ENCODE measurements at regions not wholly inside any gene's neighbourhood (a gene's known extent, or its start where the extent isn't known, plus 50 kb on each side); places are given as distances from the start of the nearest gene placed in this dataset.
"Not testable (repeated sequence)": the region's sequence is repeated elsewhere in the genome, so short reads cannot be mapped to it uniquely, and the experiment has no call there.

DNA sequence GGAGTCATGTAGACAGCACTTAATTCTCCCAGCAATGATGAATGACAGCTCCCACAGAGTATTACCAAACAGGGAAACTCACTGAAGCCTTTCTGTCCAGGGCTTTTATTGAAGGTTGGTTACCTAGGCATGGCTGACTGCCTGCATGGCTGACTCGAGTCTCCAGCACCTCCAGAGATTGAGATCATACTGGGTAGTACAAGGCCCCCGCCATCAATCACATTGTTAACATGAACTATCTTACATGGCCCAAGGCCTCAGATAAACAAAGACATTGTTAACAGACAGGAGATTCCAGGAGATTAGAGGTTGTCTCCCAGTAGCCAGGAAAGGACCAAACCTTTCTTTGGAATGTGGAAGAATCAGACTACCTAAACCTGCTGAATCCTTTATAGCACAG, 128.3 kb upstream of the LSM14A start:
- DNase-seq = no peak

DNA sequence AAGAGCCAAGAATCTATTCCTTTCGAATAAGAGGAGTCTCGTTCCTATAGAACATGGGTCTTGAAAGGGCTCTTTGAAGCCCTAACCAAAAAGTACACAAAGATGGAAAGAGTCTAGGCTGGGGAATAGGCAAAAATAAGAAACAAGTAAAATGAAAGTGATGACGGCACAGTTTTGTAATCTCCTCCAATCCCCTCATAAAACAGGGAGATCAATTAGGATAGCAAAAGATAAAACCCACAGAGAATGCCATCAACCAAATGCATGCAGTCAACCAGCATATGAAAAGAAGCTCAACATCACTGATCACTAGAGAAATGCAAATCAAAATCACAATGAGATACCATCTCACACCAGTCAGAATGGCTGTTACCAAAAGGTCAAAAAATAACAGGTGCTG, 122.4 kb upstream of the LSM14A start:
- DNase-seq = no peak

DNA sequence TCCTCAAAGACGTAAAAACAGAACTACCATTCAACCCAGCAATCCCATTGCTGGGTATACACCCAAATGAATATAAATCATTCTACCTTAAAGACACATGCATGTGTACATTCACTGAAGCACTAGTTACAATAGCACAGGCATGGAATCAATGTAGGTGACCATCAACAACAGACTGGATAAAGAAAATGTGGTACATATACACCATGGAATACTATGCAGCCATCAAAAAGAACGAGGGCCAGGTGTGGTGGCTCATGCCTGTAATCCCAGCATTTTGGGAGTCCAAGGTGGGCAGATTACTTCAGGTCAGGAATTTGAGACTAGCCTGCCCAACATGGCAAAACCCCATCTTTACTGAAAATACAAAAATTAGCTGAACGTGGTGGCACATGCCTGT, 121.9 kb upstream of the LSM14A start:
- not testable (repeated sequence) for DNase-seq

- no peak for DNase-seq
Measured at GRCh38 chr19:34051255-34051654, 121.0 kb upstream of the LSM14A start.

- DNase-seq = no peak
Measured at GRCh38 chr19:34057155-34057554, 115.1 kb upstream of the LSM14A start.

DNA sequence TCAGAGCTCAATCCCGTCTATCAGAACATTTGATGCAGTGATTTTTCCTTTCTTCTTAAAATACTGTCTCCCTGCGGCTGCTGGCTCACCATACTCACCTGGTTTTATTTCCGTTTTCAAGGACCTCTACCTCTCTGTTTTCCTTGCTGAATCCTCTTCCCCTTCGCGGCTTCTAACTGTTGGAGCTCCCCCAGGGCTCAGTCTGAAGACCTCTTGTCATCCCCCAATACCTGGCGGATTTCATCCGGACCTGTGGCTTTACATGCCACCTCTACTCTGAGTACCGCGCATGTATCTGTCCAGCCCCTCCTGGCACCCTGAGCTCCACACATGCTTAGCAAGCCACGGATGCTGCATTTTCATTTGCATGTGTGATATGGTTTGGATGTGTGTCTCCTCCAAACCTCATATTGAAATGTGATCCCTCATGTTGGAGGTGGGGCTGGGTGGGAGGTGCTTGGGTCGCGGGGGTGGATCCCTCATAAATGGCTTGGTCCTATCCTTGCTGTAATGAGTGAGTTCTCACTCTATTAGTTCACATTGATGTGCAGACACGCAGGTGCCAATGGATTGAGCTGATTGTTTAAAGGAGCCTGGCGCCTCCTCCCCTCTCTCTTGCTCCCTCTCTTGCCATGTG, 106.2 kb upstream of the LSM14A start:
- DNase-seq = peak; percentile 8

DNA sequence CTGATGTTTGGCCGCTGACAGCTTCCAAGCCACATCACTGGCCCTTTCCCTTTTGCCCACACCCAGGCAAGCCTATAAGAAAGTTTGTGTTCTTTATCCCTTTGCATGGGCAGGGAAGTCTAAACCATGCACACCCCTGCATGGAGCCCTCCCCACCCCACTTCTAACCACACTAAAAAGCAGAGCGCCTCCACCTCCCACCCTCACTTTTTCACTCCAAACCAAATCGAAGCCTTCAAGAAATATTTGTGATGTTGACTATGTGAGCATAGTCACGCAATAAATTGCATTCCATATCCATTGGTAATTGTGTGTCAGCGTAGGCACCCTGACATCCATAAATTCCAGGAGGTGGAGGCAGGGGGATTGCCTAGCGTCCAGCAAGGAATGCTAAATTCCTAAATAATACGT, 104.4 kb upstream of the LSM14A start:
- peak; percentile 90 for DNase-seq

DNA sequence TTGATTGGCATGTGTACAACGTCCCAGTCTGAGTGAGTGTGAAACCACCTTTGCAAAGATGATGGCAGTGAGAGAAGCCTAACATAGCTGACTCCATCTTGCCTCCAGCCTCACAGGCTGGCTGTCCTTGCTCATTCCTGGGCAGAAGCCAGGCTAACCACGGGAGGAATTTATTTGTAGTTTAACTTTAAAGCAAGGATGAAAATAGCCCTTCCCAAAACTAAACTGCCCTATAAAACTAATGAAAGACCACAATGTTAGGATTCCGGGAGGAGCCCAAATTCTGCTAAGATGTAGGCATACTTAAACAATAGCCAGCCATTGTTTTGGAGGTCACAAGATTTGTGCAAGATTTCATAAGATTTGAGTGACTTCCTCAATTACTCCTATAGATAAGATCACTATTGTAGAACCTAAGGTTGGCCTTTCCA, 96.6 kb upstream of the LSM14A start:
- peak; percentile 53 for DNase-seq

- DNase-seq = peak; percentile 63
Measured at GRCh38 chr19:34082289-34083077, 89.8 kb upstream of the LSM14A start.

DNA sequence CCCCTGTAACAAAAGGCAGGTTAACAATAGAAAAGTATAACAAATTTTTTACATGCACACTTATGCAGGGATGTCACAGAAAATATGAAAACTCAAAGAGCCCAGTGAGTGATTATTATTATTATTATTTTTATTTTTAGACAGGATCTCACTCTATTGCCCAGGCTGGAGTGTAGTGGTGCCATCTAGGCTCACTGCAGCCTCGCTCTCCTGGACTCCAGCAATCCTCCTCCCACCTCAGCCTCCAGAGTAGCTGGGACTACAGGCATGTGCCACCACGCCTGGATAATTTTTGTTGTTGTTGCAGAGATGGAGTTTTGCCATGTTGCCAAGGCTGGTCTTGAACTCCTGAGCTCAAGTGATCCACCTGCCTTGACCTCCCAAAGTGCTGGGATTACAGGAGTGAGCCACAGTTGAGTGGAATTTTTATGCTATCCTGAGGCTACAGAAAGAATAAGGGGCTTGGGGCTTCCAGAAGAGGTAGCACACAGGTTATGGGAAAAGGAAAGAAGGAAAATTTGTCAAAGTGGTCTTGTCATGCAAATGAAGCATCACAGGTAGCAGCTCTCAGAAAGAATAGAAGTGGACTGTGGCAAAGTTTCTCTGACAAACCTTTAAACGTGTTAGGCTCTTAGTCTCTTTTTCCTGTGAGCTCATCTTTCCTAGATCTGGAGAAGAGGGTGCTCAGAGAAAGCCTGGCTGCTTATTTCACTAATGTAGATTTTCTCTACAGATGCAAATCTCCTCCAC, 87.7 kb upstream of the LSM14A start:
- DNase-seq = no peak

DNA sequence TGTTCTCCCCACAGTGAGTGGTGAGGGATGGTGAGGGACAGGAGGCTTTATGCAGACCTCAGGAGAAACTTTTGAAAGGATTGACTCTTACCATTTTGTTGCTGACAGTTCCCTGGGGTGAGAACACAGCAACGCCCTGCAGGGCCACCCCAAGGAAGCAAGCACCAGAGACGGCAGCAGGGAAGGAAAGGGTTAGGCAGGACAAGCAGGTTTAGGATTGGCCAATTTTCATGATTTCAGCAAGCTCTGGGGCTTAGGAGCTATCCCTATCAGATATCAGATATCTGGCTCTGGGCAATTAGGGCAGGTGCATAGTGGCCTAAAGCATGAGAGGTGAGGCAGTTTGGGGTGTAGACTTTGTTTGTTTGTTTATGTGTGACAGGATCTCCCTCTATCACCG, 87.0 kb upstream of the LSM14A start:
- no peak for DNase-seq

GRCh38 chr19:34088292-34088691, 84.0 kb upstream of the LSM14A start:
- peak; percentile 57 for DNase-seq

GRCh38 chr19:34089566-34089965, 82.7 kb upstream of the LSM14A start:
- no peak for DNase-seq

DNA sequence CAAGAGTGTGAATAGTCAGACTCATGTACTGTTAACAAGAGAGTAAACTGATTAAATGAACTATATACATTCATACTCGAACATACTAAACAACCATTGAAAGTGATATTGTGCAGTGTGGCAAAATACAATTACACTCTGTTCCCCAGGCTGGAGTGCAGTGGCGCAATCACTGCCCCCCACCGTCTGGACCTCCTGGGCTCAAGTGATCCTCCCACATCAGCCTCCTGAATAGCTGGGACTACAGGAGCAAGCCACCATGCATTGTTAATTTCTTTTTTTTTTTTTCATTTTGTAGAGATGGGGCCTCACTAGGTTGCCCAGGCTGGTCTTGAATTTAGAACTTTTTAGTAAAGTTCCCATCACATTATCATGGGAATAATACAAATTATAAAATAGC, 77.3 kb upstream of the LSM14A start:
- no peak for DNase-seq

- not testable (repeated sequence) for DNase-seq
Measured at GRCh38 chr19:34095411-34095810, 76.9 kb upstream of the LSM14A start.

- peak; percentile 57 for DNase-seq
Measured at GRCh38 chr19:34096020-34096915, 76.0 kb upstream of the LSM14A start.

DNA sequence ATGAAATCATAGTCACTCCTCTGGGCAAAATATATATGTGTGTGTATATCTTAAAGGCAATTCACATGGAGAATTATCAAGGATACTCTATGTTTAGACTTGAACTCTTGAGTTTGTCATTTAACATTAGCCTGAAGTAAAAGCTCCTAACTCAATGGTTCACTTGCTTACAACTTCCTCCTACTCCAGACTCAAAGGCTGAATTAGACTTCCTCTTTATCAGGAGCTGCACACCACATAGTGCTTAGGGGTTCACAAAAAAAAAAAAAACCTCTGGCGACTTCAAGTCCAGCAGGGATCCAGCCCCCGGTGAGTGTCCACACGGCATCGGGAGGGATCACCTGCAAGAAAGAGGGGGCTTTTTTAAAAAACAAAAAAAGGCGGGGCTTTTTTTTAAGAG, 68.2 kb upstream of the LSM14A start:
- DNase-seq = no peak

DNA sequence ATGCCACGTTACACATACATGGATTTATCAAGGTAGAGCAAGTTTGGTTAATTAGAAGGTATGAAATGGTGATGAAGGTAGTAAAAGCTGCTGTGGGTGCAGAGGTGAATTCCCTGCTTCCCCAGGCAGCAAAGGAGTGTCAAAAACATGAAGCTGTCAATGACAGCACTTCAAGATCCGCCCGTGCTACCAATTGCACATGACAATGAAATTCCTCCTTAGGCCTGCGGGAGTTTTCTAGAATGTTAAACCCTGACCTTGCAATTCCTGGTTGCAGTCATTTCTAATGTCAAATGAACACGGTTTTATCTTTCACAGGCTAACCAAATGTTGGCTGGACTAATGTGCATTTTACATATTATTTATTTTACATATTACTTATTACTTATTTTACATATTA, 67.7 kb upstream of the LSM14A start:
- no peak for DNase-seq

DNA sequence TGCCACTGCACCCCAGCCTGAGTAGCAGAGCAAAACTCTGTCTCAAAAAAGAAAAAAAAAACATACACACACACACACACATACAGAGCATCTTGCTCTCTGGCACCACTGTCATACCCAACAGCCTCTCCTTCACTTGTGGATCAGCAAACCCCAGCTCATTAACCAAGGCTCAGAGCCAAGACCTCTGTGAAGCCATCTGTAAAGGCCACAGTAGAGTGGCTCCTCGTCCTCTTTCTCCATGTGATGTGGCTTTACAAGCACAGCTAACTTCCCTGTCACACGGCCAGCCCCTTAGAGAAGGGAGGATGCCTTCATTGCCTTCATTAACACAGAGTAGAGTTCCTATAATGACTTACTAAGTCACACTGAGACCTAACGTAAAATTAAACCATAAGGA, 62.7 kb upstream of the LSM14A start:
- no peak for DNase-seq

GRCh38 chr19:34118879-34119748, 53.2 kb upstream of the LSM14A start:
- no peak for DNase-seq

DNA sequence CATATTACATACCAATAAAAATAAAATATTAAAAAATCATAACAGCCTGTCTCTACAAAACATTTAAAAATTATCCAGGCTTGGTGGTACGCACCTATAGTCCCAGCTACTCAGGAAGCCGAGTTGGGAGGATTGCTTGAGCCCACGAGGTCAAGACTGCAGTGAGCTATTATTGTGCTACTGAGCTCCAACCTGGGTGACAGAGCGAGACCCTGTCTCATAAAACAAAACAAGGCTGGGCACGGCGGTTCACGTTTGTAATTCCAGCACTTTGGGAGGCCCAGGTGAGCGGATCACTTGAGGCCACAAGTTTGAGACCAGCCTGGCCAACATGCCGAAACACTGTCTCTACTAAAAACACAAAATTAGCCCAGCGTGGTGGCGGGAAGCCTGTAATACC, 52.2 kb upstream of the LSM14A start:
- no peak for DNase-seq
